Stromal cell of bone marrow (primary cell): ENCODE measurements at regions not wholly inside any gene's neighbourhood (a gene's known extent, or its start where the extent isn't known, plus 50 kb on each side); places are given as distances from the start of the nearest gene placed in this dataset.

Experiments
- DNase-seq: peaks from one replicate; pipeline ENCODE4 v3.0.0-alpha.2; 2012; ENCODE audit warnings: low read depth

DNA sequence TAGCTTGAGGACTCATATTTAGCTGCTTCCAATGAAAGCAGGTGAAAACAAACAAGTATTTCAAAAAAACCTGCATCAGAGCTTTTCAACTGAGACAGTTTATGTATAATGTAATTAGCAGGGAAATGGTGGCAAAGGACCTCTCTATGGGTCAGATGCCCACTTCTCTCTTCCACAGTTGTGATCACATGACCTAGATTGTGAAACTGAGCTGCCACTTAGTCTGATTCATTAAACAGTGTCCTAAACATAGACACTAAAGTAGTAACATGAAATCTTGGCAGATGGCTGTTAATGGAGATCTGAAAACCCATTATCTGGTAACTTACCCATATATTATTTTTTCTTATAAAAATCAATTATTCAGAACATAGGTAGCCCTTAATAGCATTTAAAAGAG is 663.6 kb upstream of the RIOK2 start:
- no peak for DNase-seq

GRCh38 chr5:97847920-97848631 is 665.0 kb upstream of the RIOK2 start:
- no peak for DNase-seq

DNA sequence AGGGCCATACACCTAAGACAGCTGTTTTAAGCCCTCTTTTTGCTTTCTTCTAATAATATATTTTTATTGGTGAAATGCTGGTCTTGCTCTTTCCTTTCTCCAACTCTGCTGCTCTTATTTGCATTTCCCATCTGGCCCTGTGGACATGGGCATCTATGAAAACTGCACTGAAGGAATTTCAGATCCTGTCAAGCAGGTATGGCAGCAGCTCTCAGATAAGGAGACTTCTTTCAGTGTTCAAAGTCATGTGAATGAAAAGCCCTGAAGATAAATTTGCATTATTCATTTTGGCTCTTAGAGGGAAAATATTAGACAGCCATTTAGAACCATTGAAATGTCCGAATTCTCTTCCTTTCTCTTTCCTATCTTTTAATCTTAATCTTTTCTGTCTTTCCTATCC is 668.0 kb upstream of the RIOK2 start:
- DNase-seq: no peak

DNA sequence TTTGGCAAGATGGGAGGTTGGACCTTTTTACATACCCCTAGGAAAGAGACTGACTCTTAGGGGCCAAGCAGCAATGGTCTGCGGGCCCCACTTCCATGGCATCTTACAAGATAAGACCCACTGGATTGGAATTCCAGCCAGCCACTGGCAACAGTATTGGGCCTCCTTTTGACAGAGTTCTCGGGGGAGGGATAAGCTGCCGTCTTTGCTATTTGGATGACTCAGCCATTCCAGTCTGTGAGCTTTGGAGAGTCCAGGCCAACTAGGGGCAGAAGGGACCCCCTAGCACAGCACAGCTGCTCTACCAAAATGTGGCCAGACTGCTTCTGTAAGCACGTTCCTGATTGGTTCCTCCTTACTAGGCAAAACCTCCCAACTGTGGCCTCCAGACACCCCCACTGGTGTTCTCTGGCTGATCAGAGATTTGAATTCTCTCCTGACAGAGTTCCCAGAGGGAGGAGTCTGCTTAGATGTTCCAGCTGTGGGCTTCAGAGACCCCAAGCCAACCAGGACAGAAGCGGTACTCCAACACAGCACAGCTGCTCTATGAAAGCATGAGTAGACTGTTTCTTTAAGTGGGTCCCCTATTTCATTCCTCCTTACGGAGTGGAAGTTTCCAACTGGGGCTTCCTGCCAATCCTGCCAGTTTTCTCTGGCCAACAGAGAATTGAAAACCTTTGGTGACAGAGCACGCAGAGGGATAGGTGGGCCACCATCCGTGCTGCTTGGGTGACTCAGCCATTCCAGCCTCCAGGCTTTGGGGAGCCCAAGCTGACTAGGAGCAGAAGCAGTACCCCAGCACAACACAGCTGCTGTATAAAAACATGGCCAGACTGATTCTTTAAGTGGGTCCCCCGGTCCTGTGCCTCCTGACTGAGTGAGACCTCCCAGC is 672.1 kb upstream of the RIOK2 start:
- no peak for DNase-seq

DNA sequence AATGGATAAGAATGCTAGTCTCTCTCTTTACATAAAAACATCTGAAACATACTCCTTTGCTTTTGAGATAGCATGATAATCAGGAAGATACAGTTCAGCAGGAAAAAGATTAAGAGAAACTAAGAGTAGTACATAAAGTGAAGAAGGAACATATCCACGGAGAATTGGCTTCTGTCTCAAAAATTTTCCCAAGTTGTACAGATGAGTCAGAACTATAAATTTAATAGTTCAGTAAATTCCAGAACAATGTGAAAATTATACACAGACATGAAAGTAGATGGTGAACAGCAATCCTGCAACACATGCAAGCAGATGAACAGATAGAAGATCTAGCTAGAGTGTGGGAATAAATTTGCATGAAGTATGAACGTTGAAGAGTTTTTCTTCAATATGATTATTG is 691.4 kb upstream of the RIOK2 start:
- no peak for DNase-seq

GRCh38 chr5:97876272-97876671 is 693.2 kb upstream of the RIOK2 start:
- DNase-seq: no peak

- no peak for DNase-seq
Measured at GRCh38 chr5:97877588-97877987, 694.5 kb upstream of the RIOK2 start.

GRCh38 chr5:97888439-97888838 is 705.4 kb upstream of the RIOK2 start:
- DNase-seq: no peak

DNA sequence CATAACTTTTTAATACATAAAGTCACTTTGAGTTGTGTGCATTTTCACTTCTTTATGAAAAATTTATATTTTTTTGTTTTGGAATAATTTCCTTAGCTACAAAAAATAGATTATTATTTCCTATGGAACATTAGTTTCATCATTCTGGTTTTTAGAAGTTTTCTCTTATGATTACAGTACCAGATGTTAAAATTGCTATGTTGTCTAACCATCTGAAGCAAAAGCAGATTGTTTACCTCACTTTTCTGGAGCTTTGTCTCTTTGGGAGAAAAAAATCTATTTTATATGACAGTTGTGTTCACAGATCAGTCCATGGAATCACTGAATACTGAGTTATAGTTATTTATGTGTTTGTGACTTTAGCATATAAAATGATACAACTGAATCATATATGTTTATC is 708.9 kb upstream of the RIOK2 start:
- no peak for DNase-seq

GRCh38 chr5:97903742-97904141 is 720.7 kb upstream of the RIOK2 start:
- DNase-seq: no peak

DNA sequence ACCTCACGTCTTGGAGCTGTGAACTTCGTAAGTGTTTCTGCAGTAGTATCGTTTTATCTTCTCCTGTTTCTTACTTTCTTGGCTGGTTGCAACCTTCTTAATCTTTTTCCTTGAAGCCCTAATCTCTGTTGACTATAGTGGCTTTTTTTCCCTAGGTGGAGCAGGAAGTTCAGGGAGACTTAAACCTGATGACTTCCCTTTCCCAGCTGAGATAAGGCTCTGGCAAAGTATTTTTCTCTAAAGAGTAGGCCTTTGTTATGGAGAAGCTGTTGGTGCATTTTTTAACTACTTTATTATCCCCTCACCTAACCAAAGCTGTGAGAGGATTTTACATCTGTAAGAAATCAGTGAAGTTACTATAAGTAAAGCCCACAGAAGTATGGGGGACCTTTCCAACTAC is 723.1 kb upstream of the RIOK2 start:
- DNase-seq: no peak

- no peak for DNase-seq
Measured at GRCh38 chr5:97907646-97908400, 724.8 kb upstream of the RIOK2 start.

DNA sequence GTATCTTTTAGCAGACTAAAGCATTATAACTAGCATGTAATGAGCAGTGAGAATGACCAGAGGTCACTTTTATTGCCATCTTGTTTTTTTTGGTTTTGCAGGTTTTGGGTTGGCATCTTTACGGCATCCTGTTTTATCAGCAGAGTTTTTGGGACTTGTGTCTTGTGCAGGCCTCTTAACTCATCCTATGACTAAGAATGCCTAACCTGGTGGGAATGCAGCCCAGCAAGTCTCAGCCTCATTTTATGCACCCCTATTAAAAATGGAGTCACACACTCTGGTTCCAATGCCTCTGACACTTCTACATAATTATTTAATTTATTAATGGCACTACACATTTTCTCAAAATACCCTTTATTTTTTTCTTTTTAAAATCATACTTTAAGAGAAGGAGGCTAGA is 726.5 kb upstream of the RIOK2 start:
- no peak for DNase-seq

- DNase-seq: no peak
Measured at GRCh38 chr5:97914483-97914882, 731.4 kb upstream of the RIOK2 start.

DNA sequence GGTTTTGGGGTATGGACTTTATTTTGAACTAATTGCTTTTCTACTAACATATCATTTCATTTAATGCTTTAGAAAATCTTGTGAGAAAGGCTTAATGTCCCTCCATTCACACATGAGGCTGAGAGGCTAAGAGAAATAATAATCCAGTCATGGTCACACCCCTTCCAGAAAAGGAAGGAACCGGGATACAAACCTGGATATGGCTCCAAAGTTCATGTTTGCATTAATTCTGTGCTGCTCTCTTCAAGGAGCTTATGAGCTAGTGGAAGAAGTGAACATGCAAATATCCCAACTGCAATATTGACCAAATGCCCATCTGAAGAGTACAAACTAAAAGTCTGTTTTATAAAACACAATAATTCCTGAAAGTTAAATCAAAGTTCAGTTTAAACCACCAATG is 732.1 kb upstream of the RIOK2 start:
- no peak for DNase-seq

DNA sequence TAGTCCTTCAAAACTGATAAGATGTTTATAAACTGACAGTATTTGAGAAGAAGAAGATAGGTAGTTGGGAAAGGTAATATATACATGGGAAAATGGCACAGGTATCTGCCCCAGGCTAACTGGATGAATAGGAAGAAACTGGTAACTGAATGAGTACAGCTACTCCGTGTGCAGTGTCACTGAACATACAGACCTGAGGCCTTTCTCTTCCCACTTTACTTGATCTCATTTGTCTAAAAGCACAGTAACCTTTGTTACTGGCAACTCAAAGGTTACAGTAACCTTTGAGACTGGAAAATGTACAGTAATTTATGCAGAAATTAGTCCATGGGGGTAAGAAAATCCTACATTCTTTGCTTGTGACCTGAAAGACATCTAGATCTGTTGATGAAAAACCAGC is 735.0 kb upstream of the RIOK2 start:
- DNase-seq: no peak

- DNase-seq: no peak
Measured at GRCh38 chr5:97918620-97919019, 735.6 kb upstream of the RIOK2 start.

DNA sequence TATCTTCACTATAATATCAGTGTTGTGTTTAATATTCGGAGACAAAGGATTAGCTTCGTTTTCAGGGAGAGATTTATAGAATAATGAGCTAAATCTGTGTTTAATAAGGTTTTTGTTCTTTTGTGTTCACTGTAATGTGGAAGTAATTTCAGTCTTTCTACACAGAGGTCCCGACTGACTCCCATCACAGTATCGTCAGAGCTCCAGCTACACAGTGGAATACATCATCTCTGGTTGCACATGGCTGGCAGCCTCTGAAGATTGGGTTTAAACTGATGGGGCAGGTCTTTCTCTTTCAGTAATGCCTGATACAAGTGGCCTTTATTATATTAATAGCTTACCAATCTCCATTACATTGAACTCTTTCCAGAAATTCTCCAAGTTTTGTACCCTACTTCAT is 736.7 kb upstream of the RIOK2 start:
- no peak for DNase-seq

- no peak for DNase-seq
Measured at GRCh38 chr5:97922776-97923175, 739.7 kb upstream of the RIOK2 start.

GRCh38 chr5:97923496-97923895 is 740.4 kb upstream of the RIOK2 start:
- no peak for DNase-seq

DNA sequence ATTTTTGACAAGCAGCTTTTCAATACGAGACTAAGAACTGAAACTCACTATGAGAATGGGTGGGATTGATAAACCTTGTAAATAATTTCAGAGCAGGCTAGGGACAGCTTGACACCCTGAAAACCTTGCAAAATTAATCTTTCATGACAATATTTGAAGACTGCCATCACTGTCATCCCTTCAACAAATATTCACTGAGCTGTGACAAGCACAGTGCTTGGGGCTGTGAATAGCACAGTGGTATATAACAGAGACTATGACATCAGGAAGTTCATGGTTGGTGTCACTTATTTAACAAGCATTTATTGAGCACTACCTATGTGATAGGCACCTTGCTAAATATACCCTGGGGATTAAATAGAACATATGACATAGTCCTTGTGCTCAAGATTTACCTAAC is 741.0 kb upstream of the RIOK2 start:
- no peak for DNase-seq

DNA sequence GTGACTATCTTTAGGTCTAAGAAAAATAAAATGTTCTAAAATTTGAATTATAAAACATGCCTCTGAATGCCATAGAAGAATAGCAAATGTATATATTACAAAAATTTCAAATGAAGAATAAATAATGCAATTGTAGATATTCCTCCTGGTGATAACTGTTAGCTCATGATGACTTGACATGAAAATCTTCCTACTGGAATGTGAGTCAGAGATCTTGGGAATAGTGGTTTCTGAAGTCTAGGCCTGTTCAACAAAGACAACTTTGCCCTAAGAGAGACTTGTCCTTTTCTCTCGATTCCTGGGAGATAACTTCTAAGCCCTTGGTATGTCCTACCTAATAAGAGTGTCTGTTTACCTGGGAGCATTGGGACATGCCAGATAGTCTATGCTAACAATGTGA is 746.3 kb upstream of the RIOK2 start:
- DNase-seq: peak; percentile 60

DNA sequence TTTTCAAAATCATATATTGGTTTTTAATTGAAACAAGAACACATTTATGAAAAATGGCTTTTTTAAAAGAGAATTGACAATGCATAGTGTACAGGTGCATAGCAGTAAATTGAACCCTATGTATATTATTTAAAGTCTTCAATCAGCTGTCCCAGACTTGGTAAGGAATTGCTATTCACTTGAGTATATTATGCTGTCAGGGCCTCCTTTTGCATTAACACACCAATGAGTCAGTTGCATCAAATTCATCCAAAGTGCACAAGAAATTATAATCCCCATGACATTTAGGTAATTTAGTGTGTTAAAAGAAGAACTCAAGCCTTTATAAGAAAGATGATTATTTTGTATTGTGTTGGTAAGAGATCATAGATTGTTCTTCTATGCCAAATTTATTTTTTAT is 748.8 kb upstream of the RIOK2 start:
- no peak for DNase-seq
